ENCODE measurements at regions not wholly inside any gene's neighbourhood (a gene's known extent, or its start where the extent isn't known, plus 50 kb on each side); places are given as distances from the start of the nearest gene placed in this dataset.

DNA sequence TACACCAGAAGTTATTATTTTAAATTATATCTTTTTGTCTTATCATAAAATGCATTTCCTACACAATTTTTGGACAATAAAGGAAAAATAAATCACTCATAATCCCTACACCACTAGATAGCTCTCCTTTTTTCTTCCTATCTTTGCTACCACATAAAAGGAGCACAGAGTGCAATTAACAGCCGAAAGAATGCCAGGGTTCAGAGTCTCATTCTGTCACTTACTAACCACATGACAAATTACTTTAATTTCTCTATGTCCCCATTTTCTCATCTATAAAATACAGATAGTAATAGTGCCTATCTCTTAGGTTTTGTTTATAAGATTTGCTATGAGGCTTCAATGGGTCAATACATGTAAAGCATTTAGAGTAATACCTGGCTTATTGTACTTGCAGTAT is 158.7 kb upstream of the GRIN3A start:
- H3K9me3 ChIP-seq (ENCODE audit: control insufficient read depth, insufficient read depth, low read length): no peaks in the 10 kb centered on the region; the same call in 1 of the 2 replicates
- H3K4me3 ChIP-seq (ENCODE audit: low read depth, low read length): no peak overlapping the region
- no peak for TF ChIP-seq CTCF (IDR thresholded peaks at IDR 0.05; ENCODE audit: low read depth, low read length)
- ChIA-PET CTCF (no interaction called here), POLR2A (no interaction called here)
- no peak overlapping the region for H3K27ac ChIP-seq (ENCODE audit: low read depth, low read length)
- DNase-seq (ENCODE audit: low read depth, low spot score): no peak
- H3K27me3 ChIP-seq (ENCODE audit: control insufficient read depth, insufficient read depth, low read length): no peaks in the 10 kb centered on the region

DNA sequence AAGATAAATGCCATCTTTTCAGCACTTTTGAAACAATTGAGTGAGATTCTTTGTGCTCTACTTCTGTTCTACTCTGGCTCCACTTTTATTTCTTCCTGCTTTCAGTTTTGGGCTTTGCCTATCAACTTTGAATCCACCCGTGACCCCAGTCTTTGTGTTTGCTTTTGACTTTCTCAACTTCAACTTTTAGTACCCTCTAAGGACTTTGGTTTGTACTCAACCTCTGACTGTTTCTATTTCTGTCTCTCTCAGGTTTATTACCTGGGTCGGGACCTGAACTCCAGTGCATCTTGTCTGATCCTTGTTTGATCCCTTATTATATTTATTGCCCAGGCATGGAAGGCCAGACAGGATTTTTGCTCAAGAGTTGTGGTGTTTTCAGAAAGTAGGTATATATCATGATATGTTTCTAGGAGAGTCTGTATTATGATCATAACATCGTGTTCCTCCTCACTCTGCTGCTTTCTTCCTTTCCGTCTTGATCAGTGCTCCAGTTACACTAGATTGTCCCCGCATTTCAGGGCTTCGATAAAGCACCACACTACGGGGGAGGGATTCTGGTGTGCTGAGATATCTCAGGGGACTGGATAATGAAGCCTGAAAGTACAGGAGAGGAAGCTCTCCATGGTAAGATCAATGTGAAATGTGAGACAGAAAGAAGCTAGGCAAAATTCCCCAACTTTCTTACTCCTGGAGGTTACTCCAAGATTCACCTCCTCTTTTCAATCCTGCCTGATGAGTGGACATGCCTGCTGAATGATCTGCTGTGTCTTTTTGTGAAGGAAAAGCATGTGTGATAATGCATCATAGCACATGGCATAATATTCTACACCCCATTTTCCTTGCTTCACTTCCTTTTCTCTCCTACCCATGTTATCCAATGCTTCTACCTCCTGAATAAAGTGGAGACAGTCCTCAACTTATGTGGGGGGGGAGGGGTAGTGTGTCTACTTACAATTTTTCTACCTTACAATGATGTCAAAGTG is 155.5 kb upstream of the GRIN3A start:
- Histone ChIP-seq H3K9me3 (ENCODE audit: control insufficient read depth, insufficient read depth, low read length) (no peaks in the 10 kb centered on the region; the same call in 1 of the 2 replicates), H3K27me3 (ENCODE audit: control insufficient read depth, insufficient read depth, low read length) (no peaks in the 10 kb centered on the region), H3K27ac (ENCODE audit: low read depth, low read length) (no peak overlapping the region), H3K4me3 (ENCODE audit: low read depth, low read length) (no peak overlapping the region)
- ChIA-PET POLR2A (no interaction called here), CTCF (no interaction called here)
- DNase-seq (ENCODE audit: low read depth, low spot score): no peak
- TF ChIP-seq CTCF (IDR thresholded peaks at IDR 0.05; ENCODE audit: low read depth, low read length): no peak

- TF ChIP-seq CTCF (IDR thresholded peaks at IDR 0.05; ENCODE audit: low read depth, low read length): no peak
- Histone ChIP-seq H3K4me3 (ENCODE audit: low read depth, low read length) (no peak overlapping the region), H3K27ac (ENCODE audit: low read depth, low read length) (no peak overlapping the region), H3K27me3 (ENCODE audit: control insufficient read depth, insufficient read depth, low read length) (no peaks in the 10 kb centered on the region), H3K9me3 (ENCODE audit: control insufficient read depth, insufficient read depth, low read length) (peaks cover 3% of the 10 kb centered on the region; the same call in 1 of the 2 replicates)
- ChIA-PET CTCF (no interaction called here), POLR2A (no interaction called here)
- DNase-seq (ENCODE audit: low read depth, low spot score): no peak
Observed at GRCh38 chr9:101881508-101881907, 143.1 kb upstream of the GRIN3A start.

DNA sequence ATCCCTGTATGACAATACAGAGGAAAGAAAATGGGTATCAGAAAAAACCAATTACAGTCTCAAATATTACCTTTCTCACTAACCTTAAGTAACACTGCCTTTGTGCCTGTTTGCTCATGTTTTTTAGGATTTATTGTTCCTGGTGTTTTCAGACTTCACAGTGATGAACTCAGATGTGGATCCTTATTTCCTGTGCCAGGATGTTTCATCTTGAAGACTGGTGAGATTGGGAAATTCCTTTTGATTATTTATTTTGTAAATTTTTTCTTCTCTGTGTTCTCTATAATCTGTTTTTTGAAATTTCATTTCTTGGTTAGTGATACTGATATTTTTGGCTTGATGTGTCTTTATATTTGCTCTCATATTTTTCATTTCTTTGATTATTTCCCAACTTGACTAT is 142.4 kb upstream of the GRIN3A start:
- ChIA-PET POLR2A (no interaction called here), CTCF (no interaction called here)
- no peak overlapping the region for H3K4me3 ChIP-seq (ENCODE audit: low read depth, low read length)
- peaks cover 3% of the 10 kb centered on the region; the same call in 1 of the 2 replicates for H3K9me3 ChIP-seq (ENCODE audit: control insufficient read depth, insufficient read depth, low read length)
- DNase-seq (ENCODE audit: low read depth, low spot score): no peak
- H3K27me3 ChIP-seq (ENCODE audit: control insufficient read depth, insufficient read depth, low read length): no peaks in the 10 kb centered on the region
- no peak overlapping the region for H3K27ac ChIP-seq (ENCODE audit: low read depth, low read length)
- TF ChIP-seq CTCF (IDR thresholded peaks at IDR 0.05; ENCODE audit: low read depth, low read length): no peak

DNA sequence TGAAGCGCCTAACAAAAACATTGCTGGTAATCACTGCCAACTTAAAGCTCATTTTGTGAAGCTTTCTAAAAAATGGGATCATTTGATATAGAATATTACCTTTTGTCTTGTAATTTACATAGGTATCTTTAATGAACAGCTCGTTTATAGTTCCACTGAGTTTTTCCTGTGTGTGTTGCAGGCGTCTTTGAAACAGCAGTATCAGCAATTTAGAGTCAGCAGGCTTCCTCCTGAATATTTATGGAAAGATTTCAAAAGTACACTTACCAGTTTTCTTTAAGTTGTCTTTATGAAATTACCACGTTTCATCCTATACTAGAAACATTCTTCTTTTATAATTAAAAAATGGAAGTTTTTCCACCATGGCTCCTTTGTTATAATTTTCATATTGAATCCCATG is 140.3 kb upstream of the GRIN3A start:
- no peak for DNase-seq (ENCODE audit: low read depth, low spot score)
- POLR2A ChIA-PET: no interaction called here
- no peak for TF ChIP-seq CTCF (IDR thresholded peaks at IDR 0.05; ENCODE audit: low read depth, low read length)
- Histone ChIP-seq H3K4me3 (ENCODE audit: low read depth, low read length) (no peak overlapping the region), H3K9me3 (ENCODE audit: control insufficient read depth, insufficient read depth, low read length) (peaks cover under 1% of the 10 kb centered on the region; the same call in 1 of the 2 replicates), H3K27ac (ENCODE audit: low read depth, low read length) (no peak overlapping the region), H3K27me3 (ENCODE audit: control insufficient read depth, insufficient read depth, low read length) (no peaks in the 10 kb centered on the region)
- CTCF ChIA-PET: no interaction called here

All from AG04450 (cell line).